Transverse colon (tissue), 4 donors: ENCODE measurements at regions not wholly inside any gene's neighbourhood (a gene's known extent, or its start where the extent isn't known, plus 50 kb on each side); places are given as distances from the start of the nearest gene placed in this dataset.

Source experiments
- CTCF ChIP-seq, 5 experiments: fragments of 200-600 bp in 3 of 5; fragments of 450-650 bp in 2 of 5; sonication (generic) in 3 of 5; IDR thresholded peaks; 1 replicate in 2 of 5; 2 replicates in 3 of 5; pipeline ENCODE4 v1.5.1; 2016 to 2017; ENCODE audit warnings: antibody characterized with exemption in 5 of 5, inconsistent platforms in 3 of 5, mild to moderate bottlenecking in 2 of 5, moderate library complexity in 1 of 5
- POLR2AphosphoS5 ChIP-seq, 3 donors: sonication (generic); formaldehyde crosslinking; IDR thresholded peaks; one replicate each; pipeline ENCODE4 v1.6.1; 2016; ENCODE audit warnings: antibody characterized with exemption in 3 of 3

GRCh38 chr22:25462474-25463346 lies 101.8 kb upstream of the GRK3 start:
- peak in 1 of 3 donors; percentile 31 for TF ChIP-seq POLR2AphosphoS5 (IDR thresholded peaks at IDR 0.05)
- TF ChIP-seq CTCF (IDR thresholded peaks at IDR 0.05) = peak; percentile 96 to 98 (median 97)
